Activated CD8-positive, alpha-beta memory T cell treated with anti-CD3 and anti-CD28 coated beads for 36 hours (primary cell): ENCODE measurements at regions not wholly inside any gene's neighbourhood (a gene's known extent, or its start where the extent isn't known, plus 50 kb on each side); places are given as distances from the start of the nearest gene placed in this dataset.
"Not testable (repeated sequence)": the region's sequence is repeated elsewhere in the genome, so short reads cannot be mapped to it uniquely, and the experiment has no call there.

Experiments
- CTCF ChIA-PET: fragments of 350-600 bp; sonication (Branson Sonifier 250); formaldehyde crosslinking; loops from one replicate; lab custom pipeline; 2021; ENCODE audit warnings: antibody characterized with exemption; lab: Charles Lee
- POLR2A ChIA-PET: fragments of 350-600 bp; sonication (Branson Sonifier 250); formaldehyde crosslinking; loops from one replicate; lab custom pipeline; 2021; ENCODE audit warnings: antibody characterized with exemption; lab: Charles Lee

- ChIA-PET CTCF (no interaction called here), POLR2A (no interaction called here)
These were observed 55.4 kb downstream of the TMEM121 start for GRCh38 chr14:105581551-105582341.

DNA sequence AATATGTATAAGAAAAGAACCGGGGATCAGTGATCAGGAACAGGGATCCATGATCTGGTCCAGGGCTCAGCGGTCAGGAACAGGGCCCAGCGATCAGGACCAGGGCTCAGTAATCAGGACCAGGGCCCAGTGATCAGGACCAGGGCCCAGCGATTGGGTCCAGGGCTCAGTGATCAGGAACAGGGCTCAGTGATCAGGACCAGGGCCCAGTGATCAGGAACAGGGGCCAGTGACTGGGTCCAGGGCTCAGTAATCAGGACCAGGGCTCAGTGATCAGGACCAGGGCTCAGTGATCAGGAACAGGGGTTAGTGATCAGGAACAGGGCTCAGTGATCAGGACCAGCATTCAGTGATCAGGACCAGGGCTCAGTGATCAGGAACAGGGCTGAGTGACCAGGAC, 56.3 kb downstream of the TMEM121 start:
- POLR2A ChIA-PET = no interaction called here
- CTCF ChIA-PET = no interaction called here

GRCh38 chr14:105583914-105584313, 57.5 kb downstream of the TMEM121 start:
- CTCF ChIA-PET, POLR2A ChIA-PET: not testable (repeated sequence)

DNA sequence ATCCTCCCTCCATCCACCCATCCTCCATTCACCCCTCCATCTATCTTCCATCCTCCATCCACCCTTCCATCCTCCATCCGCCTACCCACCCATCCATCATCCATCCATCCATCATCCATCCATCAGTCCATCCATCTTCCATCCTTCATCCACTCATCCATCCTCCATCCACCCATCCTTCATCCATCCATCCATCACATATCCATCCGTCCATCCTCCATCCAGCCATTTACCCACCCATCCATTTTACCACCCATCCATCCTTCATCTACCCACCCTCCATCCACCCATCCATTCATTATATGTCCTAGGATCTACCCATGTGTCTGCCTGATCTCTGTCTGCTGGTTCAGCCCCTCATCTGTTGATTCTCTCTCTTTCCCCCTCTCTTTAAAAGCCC, 58.9 kb downstream of the TMEM121 start:
- CTCF ChIA-PET = not testable (repeated sequence)

GRCh38 chr14:105585722-105586121, 59.3 kb downstream of the TMEM121 start:
- CTCF ChIA-PET, POLR2A ChIA-PET: not testable (repeated sequence)

More for the DNA sequence above, 58.9 kb downstream of the TMEM121 start:
- POLR2A ChIA-PET = not testable (repeated sequence)

GRCh38 chr14:105586144-105586872, 59.9 kb downstream of the TMEM121 start:
- POLR2A ChIA-PET, CTCF ChIA-PET: not testable (repeated sequence)

- POLR2A ChIA-PET, CTCF ChIA-PET: not testable (repeated sequence)
These were observed 60.7 kb downstream of the TMEM121 start for GRCh38 chr14:105587034-105587433.

GRCh38 chr14:105587482-105588235, 61.3 kb downstream of the TMEM121 start:
- POLR2A ChIA-PET = not testable (repeated sequence)

DNA sequence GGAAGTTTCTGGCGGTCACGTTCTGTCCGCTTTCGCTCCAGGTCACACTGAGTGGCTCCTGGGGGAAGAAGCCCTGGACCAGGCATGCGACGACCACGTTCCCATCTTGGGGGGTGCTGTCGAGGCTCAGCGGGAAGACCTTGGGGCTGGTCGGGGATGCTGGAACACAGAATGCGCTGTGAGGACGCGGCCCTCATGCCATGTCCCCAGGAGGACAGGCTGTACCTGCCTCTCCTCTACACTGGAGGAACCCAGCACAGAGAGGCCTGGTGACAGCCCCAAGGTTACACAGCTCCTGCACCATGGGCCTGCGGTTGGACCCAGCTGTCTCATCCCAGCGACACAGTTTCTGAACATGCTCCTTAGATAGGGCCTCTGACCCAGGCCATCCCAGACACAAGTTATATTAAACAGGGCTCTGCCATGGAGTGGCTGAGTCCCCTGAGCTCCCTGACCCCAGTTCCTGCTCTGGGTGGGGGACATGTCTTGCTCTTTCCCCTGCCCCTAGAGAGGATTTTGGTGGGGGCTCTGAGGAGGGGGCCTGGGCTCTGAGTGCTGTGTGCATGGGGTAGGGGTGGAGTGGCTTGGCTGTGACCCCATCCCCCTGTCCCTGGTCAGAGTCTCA, 62.0 kb downstream of the TMEM121 start:
- ChIA-PET CTCF (no interaction called here), POLR2A (no interaction called here)

More at GRCh38 chr14:105587482-105588235, 61.3 kb downstream of the TMEM121 start:
- CTCF ChIA-PET = not testable (repeated sequence)

DNA sequence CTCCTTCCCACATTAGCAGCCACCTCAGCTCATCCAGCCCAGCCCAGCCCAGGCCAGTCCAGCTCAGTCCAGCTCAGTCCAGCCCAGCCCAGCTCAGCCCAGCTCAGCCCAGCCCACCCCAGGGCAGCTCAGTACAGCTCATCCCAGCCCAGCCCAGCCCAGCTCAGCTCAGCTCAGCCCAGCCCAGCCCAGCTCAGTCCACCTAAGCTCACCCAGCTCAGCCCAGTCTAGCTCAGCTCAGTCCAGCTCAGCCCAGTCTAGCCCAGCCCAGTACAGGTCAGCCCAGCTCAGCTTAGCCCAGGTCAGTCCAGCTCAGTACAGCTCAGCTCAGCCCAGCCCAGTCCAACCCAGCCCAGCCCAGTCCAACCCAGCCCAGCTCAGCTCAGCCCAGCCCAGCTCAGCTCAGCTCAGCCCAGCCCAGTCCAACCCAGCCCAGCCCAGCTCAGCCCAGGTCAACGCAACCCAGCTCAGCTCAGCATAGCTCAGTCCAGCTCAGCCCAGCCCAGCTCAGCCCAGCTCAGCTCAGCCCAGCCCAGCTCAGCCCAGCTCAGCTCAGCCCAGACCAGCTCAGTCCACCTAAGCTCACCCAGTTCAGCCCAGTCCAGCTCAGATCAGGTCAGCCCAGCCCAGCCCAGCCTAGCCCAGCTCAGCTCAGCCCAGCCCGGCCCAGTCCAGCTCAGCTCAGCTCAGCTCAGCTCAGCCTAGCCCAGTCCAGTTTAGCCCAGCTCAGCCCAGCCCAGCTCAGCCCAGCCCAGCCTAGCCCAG, 63.0 kb downstream of the TMEM121 start:
- ChIA-PET POLR2A (no interaction called here), CTCF (no interaction called here)

DNA sequence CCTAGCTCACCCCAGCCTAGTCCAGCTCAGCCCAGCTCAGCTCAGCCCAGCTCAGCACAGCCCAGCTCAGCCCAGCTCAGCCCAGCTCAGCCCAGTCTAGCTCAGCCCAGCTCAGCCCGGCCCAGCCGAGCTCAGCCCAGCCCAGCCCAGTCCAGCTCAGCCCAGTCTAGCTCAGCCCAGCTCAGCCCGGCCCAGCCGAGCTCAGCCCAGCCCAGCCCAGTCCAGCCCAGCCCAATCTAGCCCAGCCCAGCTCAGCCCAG, 63.5 kb downstream of the TMEM121 start:
- CTCF ChIA-PET, POLR2A ChIA-PET: not testable (repeated sequence)

DNA sequence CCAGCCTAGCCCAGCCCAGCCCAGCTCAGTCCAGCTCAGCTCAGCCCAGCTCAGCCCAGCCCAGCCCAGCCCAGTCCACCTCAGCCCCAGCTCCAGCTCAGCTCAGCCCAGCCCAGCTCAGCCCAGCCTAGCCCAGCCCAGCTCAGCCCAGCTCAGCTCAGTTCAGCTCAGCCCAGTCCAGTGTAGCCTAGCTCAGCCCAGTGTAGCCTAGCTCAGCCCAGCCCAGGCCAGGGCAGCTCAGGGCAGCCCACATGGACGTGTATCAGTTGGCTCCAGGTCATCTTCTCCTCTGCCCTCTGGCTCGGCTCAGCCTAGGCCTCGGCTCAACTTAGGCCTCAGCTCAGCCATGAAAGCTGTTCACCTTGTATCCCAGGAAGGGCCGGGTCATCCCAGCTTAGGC, 64.7 kb downstream of the TMEM121 start:
- POLR2A ChIA-PET = no interaction called here
- CTCF ChIA-PET = no interaction called here

DNA sequence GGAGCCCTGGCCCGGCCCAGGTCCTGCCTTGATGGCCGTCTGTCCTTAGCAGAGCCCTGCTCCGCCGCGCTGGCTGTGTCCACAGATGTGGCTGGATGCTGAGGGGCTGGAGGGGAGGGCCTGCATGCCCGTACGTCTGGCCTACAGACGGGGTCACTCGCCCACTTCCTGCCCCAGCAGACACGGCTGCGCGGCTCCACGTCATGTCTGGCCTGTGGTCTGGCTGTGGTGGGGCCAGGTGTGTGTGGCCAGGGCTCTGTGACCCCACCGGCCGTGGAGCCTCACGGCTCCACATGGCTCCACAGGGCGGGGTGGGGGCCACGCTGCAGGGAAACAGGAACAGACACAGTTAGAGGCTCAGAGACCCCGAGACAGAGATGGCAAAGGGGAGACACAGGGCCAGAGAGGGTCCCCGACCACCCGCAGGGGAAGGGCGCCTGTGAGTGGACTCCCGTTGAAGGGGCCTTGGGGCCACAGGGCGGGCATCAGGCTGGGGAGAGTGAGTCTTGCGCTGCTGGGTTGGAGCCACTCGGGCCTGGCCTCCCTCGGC, 65.5 kb downstream of the TMEM121 start:
- CTCF ChIA-PET, POLR2A ChIA-PET: not testable (repeated sequence)

GRCh38 chr14:105592646-105593045, 66.3 kb downstream of the TMEM121 start:
- CTCF ChIA-PET, POLR2A ChIA-PET: not testable (repeated sequence)

- POLR2A ChIA-PET, CTCF ChIA-PET: not testable (repeated sequence)
These were observed 69.0 kb downstream of the TMEM121 start for GRCh38 chr14:105595346-105595745.

DNA sequence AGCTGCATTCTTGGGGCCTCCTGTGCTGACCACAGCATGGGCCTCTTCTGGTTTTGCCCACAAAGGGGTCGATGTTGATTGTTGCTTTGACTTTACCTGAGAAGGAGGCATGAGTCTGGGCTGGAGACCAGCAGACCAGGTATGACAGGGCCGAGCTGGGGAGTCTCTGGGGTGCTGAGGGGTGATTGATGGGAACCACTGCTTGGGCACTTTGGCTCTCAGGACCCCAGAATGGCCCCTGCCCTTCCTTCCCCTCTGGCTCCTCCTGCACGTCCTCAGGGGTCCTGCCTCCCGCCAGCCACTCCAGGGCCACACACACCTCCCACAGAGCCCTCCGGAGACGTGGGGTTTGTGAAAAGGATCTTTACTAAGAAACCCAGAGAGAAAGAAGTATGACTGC, 70.0 kb downstream of the TMEM121 start:
- POLR2A ChIA-PET, CTCF ChIA-PET: not testable (repeated sequence)

DNA sequence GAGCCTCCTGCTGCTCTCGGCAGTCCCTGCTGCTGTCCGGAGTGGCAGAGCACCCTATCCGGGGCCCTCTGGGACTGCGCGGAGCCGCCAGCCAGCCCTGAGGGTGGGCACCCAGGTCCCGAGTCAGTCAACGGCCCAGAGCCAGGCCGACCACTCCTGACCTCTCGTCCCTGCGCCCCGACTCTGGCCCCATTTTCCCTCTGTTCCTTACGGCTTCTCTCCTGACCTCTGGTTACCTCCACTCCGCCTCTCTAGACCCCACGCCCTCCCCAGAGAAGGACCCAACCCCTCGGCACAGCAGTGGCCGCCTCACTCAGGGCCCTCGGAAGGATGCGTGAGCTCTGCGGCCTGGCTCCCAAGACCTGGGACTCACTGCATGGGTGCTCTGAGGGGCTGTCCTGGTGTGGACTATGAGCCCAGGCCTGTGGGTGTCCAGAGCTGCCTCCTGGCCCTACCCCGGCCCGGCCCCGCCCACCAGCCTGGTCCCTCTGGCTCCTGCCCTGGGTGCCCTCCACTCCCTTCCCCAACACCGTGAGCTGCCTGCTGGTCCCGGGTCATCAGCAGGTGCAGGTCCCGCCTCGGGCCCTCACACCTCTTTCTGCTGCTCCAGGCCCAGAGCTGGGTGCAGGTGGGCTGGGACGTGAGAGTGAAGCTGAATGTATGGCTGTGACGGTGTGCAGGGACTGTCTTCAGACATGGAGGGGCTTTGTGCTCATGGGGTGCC, 71.8 kb downstream of the TMEM121 start:
- POLR2A ChIA-PET, CTCF ChIA-PET: not testable (repeated sequence)

GRCh38 chr14:105598925-105599586, 72.7 kb downstream of the TMEM121 start:
- POLR2A ChIA-PET, CTCF ChIA-PET: not testable (repeated sequence)
